HepG2 (cell line): ENCODE measurements at regions not wholly inside any gene's neighbourhood (a gene's known extent, or its start where the extent isn't known, plus 50 kb on each side); places are given as distances from the start of the nearest gene placed in this dataset.

Experiments
- CBFB ChIP-seq: sonication (generic); formaldehyde crosslinking; IDR thresholded peaks from 2 replicates; pipeline ENCODE4 v1.4.0; 2020; ENCODE audit warnings: missing genetic modification reagents
- CBX5 ChIP-seq: sonication (generic); formaldehyde crosslinking; IDR thresholded peaks from 2 replicates; pipeline ENCODE4 v1.4.0; 2020; ENCODE audit warnings: missing genetic modification reagents, borderline replicate concordance
- CREM ChIP-seq, 2 experiments: sonication (generic) in 1 of 2; formaldehyde crosslinking in 1 of 2; IDR thresholded peaks; 2 replicates each; pipeline versions ENCODE4 v1.4.0 to v1.6.1; 2016 to 2020; ENCODE audit warnings: antibody characterized with exemption in 1 of 2, mild to moderate bottlenecking in 1 of 2, missing genetic modification reagents in 1 of 2
- CSRNP2 ChIP-seq: sonication (generic); formaldehyde crosslinking; conservative IDR thresholded peaks from 2 replicates; pipeline ENCODE4 v1.8.0; 2022; ENCODE audit warnings: low read depth, missing genetic modification reagents
- CTCF ChIP-seq: sonication (generic); formaldehyde crosslinking; IDR thresholded peaks from 2 replicates; pipeline ENCODE4 v1.5.0; 2020; ENCODE audit warnings: mild to moderate bottlenecking, missing genetic modification reagents, moderate library complexity
- EP300 ChIP-seq, 3 experiments: sonication (generic) in 1 of 3; formaldehyde crosslinking in 1 of 3; IDR thresholded peaks; 2 replicates each; pipeline versions ENCODE4 v1.5.1 to v1.6.1; 2011 to 2020; ENCODE audit warnings: low read depth in 2 of 3, low read length in 2 of 3, borderline replicate concordance in 1 of 3, improper control_type of control experiment in 1 of 3, mild to moderate bottlenecking in 1 of 3, missing genetic modification reagents in 1 of 3, moderate library complexity in 1 of 3
- FIP1L1 ChIP-seq: fragments of 200-400 bp; formaldehyde crosslinking; IDR thresholded peaks from 2 replicates; pipeline ENCODE4 v1.6.1; 2018; ENCODE audit warnings: low read depth, mild to moderate bottlenecking, low read length, moderate library complexity, borderline replicate concordance; ENCODE audit not compliant: insufficient read depth
- JDP2 ChIP-seq: sonication (generic); formaldehyde crosslinking; IDR thresholded peaks from 2 replicates; pipeline ENCODE4 v1.8.1; 2022; ENCODE audit warnings: missing genetic modification reagents, borderline replicate concordance
- NFIC ChIP-seq: IDR thresholded peaks from 2 replicates; pipeline ENCODE4 v1.6.1; 2012; ENCODE audit warnings: mild to moderate bottlenecking, low read length, inconsistent platforms
- PAXIP1 ChIP-seq: sonication (generic); formaldehyde crosslinking; conservative IDR thresholded peaks from 2 replicates; pipeline ENCODE4 v1.4.0; 2020; ENCODE audit warnings: mild to moderate bottlenecking, missing genetic modification reagents, moderate library complexity
- POLR2A ChIP-seq, 2 experiments: IDR thresholded peaks; 2 replicates each; pipeline ENCODE4 v1.6.1; 2011; ENCODE audit warnings: low read depth in 2 of 2, low read length in 2 of 2, mild to moderate bottlenecking in 1 of 2, moderate library complexity in 1 of 2; ENCODE audit not compliant: insufficient read depth in 1 of 2
- RFX1 ChIP-seq: fragments of 450-650 bp; IDR thresholded peaks from 2 replicates; pipeline ENCODE4 v1.6.1; 2017
- SNAPC5 ChIP-seq: sonication (generic); formaldehyde crosslinking; IDR thresholded peaks from 2 replicates; pipeline ENCODE4 v1.8.1; 2023; ENCODE audit warnings: mild to moderate bottlenecking, missing genetic modification reagents, borderline replicate concordance
- TBP ChIP-seq: sonication (generic); formaldehyde crosslinking; IDR thresholded peaks from 2 replicates; pipeline ENCODE4 v1.5.0; 2020; ENCODE audit warnings: missing genetic modification reagents
- USF2 ChIP-seq, 2 experiments: sonication (generic) in 1 of 2; formaldehyde crosslinking in 1 of 2; IDR thresholded peaks; 2 replicates each; pipeline versions ENCODE4 v1.5.1 to v1.6.1; 2011 to 2020; ENCODE audit warnings: borderline replicate concordance in 1 of 2, low read depth in 1 of 2, low read length in 1 of 2, mild to moderate bottlenecking in 1 of 2, missing genetic modification reagents in 1 of 2, moderate library complexity in 1 of 2
- ZC3H4 ChIP-seq: sonication (generic); formaldehyde crosslinking; IDR thresholded peaks from 2 replicates; pipeline ENCODE4 v1.4.0; 2020; ENCODE audit warnings: missing genetic modification reagents, borderline replicate concordance
- ZNF326 ChIP-seq: sonication (generic); formaldehyde crosslinking; IDR thresholded peaks from 2 replicates; pipeline ENCODE4 v1.4.0; 2020; ENCODE audit warnings: missing genetic modification reagents, borderline replicate concordance
- ZNF343 ChIP-seq: sonication (generic); formaldehyde crosslinking; IDR thresholded peaks from 2 replicates; pipeline ENCODE4 v1.4.0; 2020; ENCODE audit warnings: mild to moderate bottlenecking, missing genetic modification reagents
- ZNF747 ChIP-seq: sonication (generic); formaldehyde crosslinking; IDR thresholded peaks from 2 replicates; pipeline ENCODE4 v1.8.1; 2023; ENCODE audit warnings: missing genetic modification reagents, mild to moderate bottlenecking, borderline replicate concordance

- 0 out of 2 replicates have a peak, but pooled peaks have one; percentile 4 for TF ChIP-seq CTCF (CRISPR knock-in tag)
- no peak for TF ChIP-seq SNAPC5 (CRISPR knock-in tag)
- no peak for TF ChIP-seq CREM (IDR thresholded peaks at IDR 0.05)
- no peak for TF ChIP-seq CREM (CRISPR knock-in tag; IDR thresholded peaks at IDR 0.05)
- TF ChIP-seq RFX1, result no peak
- no peak for TF ChIP-seq NFIC
- no peak for TF ChIP-seq EP300 (IDR thresholded peaks at IDR 0.05; ENCODE audit: low read depth in 2 of 2, low read length in 2 of 2)
- TF ChIP-seq EP300 (CRISPR knock-in tag; IDR thresholded peaks at IDR 0.05; ENCODE audit: borderline replicate concordance), result no peak
- peak; percentile 19; the same call in 1 of the 2 replicates for TF ChIP-seq PAXIP1
- peak; percentile 79 for TF ChIP-seq USF2 (IDR thresholded peaks at IDR 0.05; ENCODE audit: low read depth, low read length)
- peak; percentile 82; the same call in 1 of the 2 replicates for TF ChIP-seq USF2 (CRISPR knock-in tag; IDR thresholded peaks at IDR 0.05; ENCODE audit: borderline replicate concordance)
- no peak for TF ChIP-seq ZNF343
- no peak for TF ChIP-seq ZNF747 (CRISPR knock-in tag)
- 0 out of 4 replicates have a peak, but pooled peaks of 1 of the 2 experiments have one; percentile 20 for TF ChIP-seq POLR2A (IDR thresholded peaks at IDR 0.05; ENCODE audit: insufficient read depth in 1 of 2, low read depth in 2 of 2, low read length in 2 of 2)
- TF ChIP-seq CBFB (CRISPR knock-in tag), result no peak
- TF ChIP-seq CBX5 (CRISPR knock-in tag), result no peak
- no peak for TF ChIP-seq FIP1L1
- no peak for TF ChIP-seq ZC3H4 (CRISPR knock-in tag)
- no peak for TF ChIP-seq JDP2
- no peak for TF ChIP-seq TBP
- TF ChIP-seq CSRNP2, result no peak
- TF ChIP-seq ZNF326 (CRISPR knock-in tag), result no peak
Measured at GRCh38 chr9:129446828-129447550, 173.9 kb downstream of the C9orf50 start (continued).
